Stimulated activated CD4-positive, alpha-beta T cell treated with anti-CD3 and anti-CD28 coated beads, Interleukin-15, amount 100 ng/mL, for 1 hour (primary cell): ENCODE measurements at regions not wholly inside any gene's neighbourhood (a gene's known extent, or its start where the extent isn't known, plus 50 kb on each side); places are given as distances from the start of the nearest gene placed in this dataset.
"Not testable (repeated sequence)": the region's sequence is repeated elsewhere in the genome, so short reads cannot be mapped to it uniquely, and the experiment has no call there.

Source experiments
- DNase-seq, 2 donors: peaks; one replicate each; pipeline ENCODE4 v3.0.0-alpha.2; 2020; ENCODE audit warnings: low read depth in 1 of 2, low spot score in 1 of 2

DNA sequence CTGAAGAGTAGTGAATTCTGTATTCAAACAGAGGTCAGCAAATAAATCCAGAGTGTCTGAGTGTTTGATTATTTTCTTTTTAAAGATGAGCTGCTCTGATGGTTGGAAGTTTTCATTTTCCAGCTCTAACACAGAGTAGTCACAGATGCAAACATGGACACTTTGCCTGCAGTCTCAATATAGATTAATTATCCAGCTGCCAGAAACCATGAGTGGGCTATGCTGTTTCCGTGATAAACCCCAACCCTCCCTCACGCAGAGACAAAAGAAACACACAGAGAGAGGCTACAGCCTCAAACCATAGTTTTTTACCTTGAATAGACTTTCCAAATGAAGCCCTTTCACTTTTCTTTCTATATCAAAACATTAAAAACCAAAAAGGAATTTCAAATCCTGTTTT lies 884.7 kb downstream of the DIAPH3 start:
- no peak for DNase-seq

DNA sequence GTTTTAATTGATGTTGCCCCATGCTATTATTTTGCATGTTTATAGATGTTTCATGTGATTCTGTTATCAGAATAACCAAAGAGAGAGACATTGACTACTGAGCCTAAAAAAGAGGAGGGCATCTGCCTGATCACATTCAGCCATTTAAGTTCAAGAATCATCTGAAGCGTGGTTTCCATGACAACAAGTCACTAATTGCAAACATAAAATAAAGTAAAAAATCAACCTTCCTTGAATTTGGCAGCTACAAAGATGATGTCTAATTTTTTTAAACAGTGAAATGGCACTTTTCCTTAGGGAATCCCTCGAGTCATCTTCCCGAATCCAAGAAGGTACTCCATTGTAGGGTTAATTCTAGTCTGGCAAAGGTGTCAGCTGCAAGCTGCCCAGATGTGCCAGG lies 884.2 kb downstream of the DIAPH3 start:
- DNase-seq, result no peak

DNA sequence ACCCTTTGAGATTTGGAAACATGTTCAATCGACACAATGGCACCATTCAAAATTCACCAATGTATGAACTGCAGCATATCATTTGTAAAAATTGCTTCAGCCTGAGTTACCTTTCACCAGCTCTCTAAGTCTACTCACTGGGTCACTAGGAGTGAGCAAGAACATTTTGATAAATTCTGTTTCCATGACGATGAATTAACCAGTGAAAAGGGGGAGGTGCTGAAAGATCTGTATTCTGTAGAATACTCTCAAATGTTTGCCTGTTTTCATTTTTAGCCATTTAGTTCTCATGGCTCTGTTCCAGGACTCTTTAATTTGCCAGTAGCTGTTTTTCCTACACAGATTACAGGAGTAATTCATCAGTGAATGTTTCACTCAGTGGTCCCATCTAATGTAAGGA lies 883.4 kb downstream of the DIAPH3 start:
- DNase-seq, result no peak

DNA sequence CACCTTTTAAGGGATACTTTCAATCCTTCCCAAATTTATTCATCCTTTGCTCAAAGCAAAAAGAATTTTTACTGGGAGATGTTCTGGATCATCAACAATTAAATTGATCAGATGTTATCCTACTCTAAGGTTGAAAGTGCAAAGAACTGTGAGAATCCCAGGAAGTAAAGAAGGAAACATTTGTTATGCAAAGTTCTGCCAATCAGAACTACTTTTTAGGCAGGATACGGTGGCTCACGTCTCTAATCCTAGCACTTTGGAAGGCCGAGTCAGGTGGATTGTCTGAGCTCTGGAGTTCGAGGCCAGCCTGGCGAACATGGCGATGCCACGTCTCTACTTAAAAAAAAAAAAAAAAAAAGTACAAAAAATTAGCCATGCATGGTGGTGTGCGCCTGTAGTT lies 882.3 kb downstream of the DIAPH3 start:
- no peak for DNase-seq

DNA sequence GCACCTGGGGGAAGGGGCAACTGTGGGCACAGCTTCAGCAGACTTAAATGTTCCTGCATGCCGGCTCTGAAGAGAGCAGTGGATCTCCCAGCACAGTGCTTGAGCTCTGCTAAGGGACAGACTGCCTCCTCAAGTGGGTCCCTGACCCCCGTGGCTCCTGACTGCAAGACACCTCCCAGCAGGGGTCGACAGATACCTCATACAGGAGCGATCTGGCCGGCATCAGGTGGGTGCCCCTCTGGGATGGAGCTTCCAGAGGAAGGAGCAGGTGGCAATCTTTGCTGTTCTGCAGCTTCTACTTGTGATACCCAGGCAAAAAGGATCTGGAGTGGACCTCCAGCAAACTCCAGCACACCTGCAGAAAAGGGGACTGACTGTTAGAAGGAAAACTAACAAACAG lies 871.5 kb downstream of the DIAPH3 start:
- not testable (repeated sequence) for DNase-seq

DNA sequence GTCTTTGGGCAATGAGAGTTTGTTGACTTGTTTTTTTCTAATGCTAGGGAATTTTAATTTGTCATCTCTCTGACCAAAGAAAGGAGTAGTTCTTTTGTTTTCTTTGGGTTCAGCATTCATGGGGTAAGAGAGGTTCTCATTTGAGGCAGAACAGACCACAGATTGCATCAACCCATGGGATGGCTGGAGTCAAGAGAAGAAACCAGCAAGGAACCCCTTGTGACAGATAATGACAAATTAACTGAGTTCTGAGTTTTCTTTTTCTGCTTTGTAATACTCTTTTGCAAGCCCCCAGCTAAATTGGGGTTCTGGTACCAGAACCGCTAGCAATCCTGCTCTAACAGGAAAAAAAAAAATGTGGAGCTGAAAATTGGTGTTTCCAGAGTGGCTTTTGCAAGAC lies 864.1 kb downstream of the DIAPH3 start:
- no peak for DNase-seq

DNA sequence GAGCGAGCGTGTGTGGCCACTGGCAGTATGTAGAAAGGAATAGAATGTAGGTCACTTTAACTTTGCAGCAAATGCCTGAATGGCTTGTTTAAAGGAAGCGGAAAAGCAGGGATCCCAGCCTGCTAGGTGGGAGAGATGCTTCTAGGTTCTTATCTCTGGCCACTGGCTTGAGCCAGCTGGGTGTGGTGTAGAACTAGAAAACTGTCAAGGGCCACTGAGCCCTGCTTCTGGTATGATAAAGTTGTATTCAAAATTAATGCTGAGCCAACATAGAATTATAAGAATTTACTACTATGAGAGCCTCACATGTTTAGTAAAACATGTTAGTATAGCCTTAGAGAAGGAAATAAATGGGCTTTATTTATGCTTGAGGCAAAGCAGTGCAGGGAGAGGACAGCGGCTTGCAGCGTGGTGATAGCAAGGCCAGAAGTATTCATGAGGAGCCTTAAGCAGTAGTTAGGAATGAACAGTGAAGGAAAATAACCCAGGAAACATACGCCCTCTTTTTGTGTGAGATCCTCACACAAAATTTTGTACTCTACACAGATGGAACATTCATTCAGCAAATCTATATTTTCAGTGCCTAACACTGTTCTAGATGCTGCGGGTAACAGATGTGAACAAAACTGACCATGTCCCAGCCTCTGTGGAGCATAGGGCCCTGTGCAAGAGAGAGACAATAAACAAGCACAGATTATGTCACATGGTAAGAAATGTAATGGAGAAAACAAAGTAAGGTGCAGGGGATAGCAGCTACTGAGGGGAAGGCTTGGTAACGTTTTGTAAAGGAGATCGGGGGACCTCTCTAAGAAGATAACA lies 863.2 kb downstream of the DIAPH3 start:
- no peak for DNase-seq

DNA sequence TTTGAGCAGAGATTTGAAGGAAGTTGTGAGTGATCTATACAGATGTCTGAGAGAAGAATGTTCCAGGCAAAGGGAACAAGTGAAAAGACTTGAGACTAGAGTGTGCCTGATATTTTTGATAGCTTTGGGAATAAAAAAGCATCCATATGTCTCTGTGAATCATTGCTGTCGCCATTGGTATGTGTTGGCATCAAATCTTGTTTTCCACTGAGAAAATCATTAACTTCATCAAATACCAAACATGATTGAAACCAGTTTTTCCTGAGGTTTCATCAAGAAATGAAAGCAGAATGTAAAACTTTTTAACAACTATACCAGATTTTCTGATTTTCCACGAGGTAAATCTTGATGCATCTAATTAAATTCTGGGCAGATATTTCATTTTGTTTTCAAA lies 862.6 kb downstream of the DIAPH3 start:
- DNase-seq, result no peak

DNA sequence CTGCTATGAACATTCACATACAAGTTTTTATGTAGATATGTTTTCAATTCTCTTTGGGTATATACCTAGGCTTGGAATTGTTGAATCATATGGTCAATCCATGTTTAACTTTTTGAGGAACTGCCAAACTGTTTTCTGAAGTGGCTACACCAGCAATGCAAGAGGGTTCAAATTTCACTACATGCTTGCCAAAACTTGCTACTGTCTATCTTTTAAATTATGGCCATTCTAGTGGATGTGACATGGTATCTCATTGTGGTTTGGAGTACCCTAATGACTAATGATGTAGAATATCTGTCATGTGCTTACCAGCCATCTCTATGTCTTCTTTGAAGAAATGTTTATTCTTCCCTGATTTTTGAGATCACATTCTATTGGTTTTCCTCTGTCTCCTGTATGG lies 860.3 kb downstream of the DIAPH3 start:
- no peak for DNase-seq

DNA sequence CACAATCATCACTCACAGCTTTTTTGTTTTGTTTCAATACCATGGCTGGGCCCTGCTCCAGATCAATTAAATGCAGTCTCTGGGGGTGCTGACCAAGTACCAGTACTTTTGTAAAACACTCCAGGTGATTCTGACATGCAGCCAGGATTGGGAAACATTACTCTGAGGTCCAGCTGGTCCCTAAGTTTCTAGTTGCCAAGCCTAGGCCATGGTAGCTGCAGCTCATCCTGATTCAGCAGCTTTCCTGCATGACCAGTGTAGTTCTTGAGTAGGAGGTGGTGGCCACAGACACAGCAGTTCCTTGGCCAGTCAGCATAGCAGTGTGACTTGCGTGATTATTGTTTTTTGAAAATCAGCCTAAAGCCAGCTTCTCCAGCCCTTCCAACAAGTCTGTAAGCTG lies 859.1 kb downstream of the DIAPH3 start:
- DNase-seq, result no peak

DNA sequence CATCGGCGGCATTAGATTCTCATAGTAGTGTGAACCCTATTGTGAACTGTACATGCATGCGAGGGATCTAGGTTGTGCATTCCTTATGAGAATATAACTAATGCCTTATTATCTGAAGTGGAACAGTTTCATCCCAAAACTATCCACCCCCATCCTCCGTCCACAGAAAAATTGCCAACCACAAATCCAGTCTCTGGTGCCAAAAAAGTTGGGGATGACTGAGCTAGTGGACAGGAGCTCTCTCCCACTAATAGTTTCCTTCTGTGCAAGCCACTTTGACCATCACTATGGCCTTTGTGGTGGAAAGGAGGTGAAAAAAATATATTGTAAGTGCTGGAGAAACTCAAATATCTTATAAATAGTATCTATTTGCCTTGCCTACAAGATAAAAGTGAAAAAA lies 857.8 kb downstream of the DIAPH3 start:
- no peak for DNase-seq

DNA sequence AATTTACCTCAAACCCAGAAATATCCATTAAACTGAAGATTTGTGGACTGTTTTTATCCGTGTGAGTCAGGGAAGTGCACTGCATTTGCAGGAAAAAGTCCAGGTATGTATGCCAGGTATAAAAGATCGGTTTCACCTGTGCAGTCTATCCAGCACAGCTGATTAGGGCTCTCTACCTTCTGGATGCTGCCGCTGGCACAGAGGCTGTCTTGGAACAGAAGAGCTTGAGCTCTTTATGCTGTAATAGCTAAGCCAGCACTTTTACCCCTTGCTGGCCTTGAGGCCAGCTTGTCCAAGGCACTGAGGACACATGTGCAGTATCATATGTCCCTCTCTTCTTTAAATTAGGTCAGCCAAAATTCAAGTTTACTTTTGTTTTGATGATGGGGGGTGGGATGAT lies 851.0 kb downstream of the DIAPH3 start:
- DNase-seq, result no peak

DNA sequence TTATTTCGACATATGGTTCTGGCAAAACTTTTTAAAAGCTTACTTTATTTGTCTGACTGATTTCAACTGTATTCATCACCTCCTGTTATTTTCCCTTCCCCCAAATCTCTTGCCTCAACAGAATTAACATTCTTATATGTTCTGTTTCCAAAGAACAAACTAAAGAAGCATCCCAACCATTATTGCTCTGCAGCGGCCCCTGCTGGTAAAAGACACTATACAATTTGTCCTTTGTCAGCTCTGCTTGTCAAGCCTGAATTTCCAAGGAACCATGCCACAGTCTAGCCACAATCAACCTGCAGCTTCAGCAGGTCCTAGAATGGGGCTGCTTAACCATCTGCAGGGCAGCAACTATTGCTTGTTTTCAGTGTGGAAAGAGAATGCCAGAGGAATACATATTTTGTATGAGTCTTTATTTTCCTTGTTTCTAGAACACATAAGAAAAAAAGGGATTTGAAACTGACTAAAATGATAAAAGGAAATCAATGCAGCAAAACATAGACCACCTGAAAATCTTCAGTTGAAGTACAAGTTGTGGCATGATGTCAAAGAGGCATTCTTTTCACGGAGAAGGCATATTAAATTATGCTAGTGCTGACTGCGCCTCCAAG lies 845.3 kb downstream of the DIAPH3 start:
- DNase-seq, result peak in 1 of 2 donors; percentile 13

DNA sequence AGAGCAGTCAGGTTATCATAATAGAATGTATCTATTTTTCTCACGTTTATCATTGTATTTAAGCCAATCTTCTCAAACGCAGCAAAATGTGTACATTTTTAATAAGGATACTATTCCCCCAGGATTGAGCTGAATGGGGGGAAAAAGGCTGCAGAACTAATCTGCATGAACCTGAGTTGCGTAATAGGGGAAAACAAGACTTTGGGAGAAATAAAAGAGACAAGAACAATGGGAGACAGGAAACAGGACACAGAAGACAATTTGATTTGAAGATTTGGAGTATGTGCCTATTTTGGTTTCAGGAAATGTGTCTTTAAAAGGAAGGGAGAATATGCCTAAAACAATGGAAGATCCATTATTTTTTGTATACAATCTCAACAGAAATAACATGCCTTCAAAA lies 844.5 kb downstream of the DIAPH3 start:
- no peak for DNase-seq

DNA sequence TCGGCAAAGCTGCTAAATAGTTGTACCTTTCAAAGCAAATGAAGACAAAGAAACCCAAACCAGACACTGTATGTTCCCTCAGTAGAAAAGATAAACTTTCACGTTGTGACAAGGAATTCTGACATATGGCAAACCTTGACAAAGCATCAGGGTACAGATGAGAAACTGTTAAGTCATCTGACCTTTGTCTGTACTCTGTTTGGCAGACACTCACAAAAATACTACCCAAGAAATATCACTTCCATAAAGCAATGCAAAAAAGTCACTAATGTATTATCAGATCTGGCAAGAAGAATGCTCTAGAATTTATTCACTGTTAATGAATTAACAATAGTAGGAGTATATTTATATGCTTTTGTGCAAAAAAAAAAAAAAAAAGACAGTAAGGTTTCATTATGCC lies 843.7 kb downstream of the DIAPH3 start:
- DNase-seq, result no peak

DNA sequence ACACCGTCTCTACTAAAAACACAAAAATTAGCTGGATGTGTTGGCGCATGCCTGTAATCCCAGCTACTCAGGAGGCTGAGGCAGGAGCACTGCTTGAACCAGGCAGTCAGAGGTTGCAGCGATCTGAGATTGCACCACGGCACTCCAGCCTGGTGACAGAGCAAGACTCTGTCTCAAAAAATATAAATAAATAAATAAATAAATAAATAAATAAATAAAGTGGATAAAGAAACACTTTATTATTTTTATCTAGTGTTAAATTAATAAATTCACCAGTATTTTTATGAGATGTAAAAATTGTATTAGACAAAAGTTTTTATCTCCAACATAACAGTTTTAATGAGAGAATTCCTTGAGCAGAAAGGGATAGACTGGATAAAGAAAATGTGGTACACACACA lies 839.3 kb downstream of the DIAPH3 start:
- not testable (repeated sequence) for DNase-seq

DNA sequence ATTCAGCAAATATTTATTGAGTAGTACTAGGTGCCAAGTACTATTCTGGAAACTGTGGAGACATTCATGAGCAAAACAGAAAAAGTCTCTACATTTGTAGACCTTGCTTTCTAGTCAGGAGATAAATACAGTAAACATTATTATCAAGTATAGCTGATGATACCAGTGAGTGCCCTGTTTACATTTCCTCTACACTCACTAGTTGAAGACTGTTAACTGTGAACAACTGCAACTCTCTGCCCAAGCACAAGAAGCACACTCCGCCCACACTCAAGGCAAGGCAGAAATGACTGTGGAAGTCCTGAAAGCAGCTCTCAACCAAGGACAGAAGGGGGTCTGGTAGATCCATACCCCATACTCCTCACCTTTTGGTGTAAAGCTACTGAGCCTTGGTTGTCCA lies 837.0 kb downstream of the DIAPH3 start:
- DNase-seq, result no peak

DNA sequence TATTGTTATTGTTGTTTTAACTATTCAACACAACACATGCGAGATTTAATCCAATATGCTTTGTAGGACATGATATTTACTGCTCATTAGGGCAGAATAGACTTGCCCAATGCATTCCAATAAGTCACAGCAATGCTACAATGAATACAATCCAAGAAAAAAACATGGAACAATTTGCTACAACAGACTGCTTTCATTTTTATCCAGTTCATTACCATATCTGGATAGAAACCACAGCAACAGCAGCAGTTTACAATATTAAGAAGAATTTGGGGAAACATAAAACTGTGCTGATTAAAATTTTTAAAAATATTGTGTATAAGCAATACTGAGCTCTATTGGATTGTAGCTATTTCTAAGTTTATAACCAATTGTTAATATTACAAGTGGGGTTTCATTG lies 833.0 kb downstream of the DIAPH3 start:
- no peak for DNase-seq

DNA sequence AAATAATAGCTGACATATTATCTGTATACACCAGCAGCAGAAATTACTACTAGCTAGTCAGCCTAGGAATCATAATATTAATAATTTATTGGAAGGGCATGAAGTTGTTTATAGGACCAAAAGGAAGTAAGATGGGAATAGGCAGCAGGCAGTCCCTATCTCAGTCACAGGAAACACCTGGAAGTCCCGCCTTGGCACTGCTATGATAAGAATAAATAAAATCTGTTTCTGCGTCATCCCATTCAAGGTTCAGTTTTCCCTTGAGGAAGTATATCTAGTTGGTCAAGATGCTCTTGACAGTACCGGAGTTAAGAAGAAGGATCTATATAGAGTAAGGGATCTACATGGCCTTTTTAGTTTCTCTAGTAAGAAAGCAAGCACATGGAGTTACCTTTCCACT lies 830.8 kb downstream of the DIAPH3 start:
- no peak for DNase-seq

DNA sequence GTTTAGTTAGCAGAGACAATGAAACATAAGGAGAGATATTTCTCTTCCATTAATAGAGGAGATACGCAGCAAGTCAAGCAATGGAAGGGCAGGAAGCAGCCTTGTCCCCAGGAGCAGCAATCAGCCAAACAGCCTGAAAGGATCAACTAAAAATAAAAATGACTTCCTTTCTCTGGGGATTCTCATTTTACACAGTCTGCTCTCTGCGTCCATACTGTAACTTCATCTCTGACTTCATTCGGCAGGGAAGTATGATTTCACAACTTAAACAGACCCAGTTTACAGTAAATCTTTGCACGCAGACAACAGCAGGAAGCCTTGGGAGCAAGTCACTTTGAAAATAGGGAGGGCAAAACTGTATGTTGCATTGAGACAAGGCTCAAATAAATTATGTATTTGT lies 826.7 kb downstream of the DIAPH3 start:
- DNase-seq, result no peak

DNA sequence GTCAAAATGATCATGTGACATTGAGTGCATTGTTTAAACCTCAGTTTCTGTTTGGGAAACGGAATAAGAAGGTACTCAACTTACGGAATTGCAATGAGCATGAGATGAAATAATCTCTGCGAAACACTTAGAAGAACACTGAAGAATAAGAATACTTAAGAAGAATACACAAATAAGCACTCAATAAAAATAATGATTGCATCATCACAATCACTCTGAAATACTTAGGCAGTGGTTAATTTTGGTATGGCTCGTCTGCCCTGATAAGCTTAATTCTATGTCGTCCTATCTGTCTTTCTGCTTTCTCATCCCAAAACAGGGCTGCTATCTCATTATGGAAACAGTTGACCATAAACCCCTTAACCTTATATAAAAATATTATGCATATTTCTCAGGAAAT lies 823.6 kb downstream of the DIAPH3 start:
- DNase-seq, result no peak

DNA sequence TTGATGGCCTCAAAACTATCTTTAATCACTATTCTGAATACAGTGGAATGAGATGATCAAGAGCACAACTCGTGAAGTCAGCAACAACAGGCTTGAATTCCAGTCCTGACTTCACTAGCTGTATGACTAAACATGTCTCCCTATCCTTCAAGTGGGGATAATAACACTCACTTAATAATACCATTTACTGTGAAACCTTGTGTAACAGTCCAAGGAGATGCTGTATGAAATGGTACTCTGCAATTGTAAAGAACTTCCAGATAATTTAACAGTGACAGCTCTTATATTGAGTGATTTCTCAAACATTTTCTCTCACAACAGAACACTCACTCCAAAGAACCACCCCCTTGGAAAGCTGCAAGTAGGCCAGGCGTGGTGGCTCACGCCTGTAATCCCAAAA lies 823.1 kb downstream of the DIAPH3 start:
- no peak for DNase-seq

DNA sequence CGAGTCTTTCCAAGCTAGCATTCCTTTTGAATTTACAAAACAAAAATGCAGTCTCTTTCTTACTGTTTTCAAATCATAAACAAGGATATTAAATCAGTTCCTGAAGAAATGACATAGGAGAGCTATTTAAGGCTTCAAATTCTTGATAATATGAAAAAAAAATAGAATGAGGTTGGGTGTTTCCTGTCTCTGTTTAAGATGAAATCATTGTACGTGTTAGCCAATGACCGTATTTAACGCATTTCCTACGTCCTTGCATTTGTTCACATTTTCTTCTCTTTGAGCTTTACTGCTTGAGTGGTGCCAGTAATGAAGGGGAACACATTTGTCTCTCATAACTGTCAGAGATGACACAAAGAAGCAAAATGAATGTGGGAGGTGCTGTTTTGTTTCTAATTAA lies 821.3 kb downstream of the DIAPH3 start:
- DNase-seq, result no peak
